RPMI8226 (cell line): ENCODE measurements at regions not wholly inside any gene's neighbourhood (a gene's known extent, or its start where the extent isn't known, plus 50 kb on each side); places are given as distances from the start of the nearest gene placed in this dataset.

Source experiments
- DNase-seq: peaks from one replicate; pipeline ENCODE4 v3.0.0-alpha.2; 2015

GRCh38 chr21:41560661-41561158, 52.8 kb upstream of the TMPRSS2 start:
- DNase-seq: no peak

GRCh38 chr21:41559658-41560631, 52.0 kb upstream of the TMPRSS2 start:
- DNase-seq: no peak

- no peak for DNase-seq
Measured at GRCh38 chr21:41558842-41559241, 50.9 kb upstream of the TMPRSS2 start.

GRCh38 chr21:41557884-41558283, 49.9 kb upstream of the TMPRSS2 start:
- DNase-seq: no peak
